H9 (cell line): ENCODE measurements at regions not wholly inside any gene's neighbourhood (a gene's known extent, or its start where the extent isn't known, plus 50 kb on each side); places are given as distances from the start of the nearest gene placed in this dataset.

Experiments used
- DNase-seq: peaks from one replicate; pipeline ENCODE4 v3.0.0-alpha.2; 2017
- H2AFZ ChIP-seq: one replicate; pipeline ENCODE4 v1.6.1; 2013; ENCODE audit warnings: mild to moderate bottlenecking, low read length, control low read depth, moderate library complexity
- H2AK5ac ChIP-seq: 2 replicates; pipeline ENCODE4 v1.6.1; 2013; ENCODE audit warnings: low read length, control low read depth, mixed read lengths; ENCODE audit not compliant: insufficient read length
- H2BK120ac ChIP-seq: one replicate; pipeline ENCODE4 v1.6.1; 2013; ENCODE audit warnings: low read depth, mild to moderate bottlenecking, low read length, control low read depth, inconsistent platforms; ENCODE audit not compliant: poor library complexity, severe bottlenecking
- H2BK12ac ChIP-seq: 2 replicates; pipeline ENCODE4 v1.6.1; 2013; ENCODE audit warnings: low read length, control low read depth, mixed read lengths, low read depth; ENCODE audit not compliant: insufficient read length
- H2BK15ac ChIP-seq: 2 replicates; pipeline ENCODE4 v1.6.1; 2013; ENCODE audit warnings: low read depth, low read length, control low read depth
- H2BK20ac ChIP-seq: one replicate; pipeline ENCODE4 v1.6.1; 2013; ENCODE audit warnings: low read depth, mild to moderate bottlenecking, low read length, control low read depth, inconsistent platforms; ENCODE audit not compliant: poor library complexity, severe bottlenecking
- H2BK5ac ChIP-seq: 2 replicates; pipeline ENCODE4 v1.6.1; 2013; ENCODE audit warnings: low read length, control low read depth, mixed read lengths; ENCODE audit not compliant: insufficient read length
- H3K14ac ChIP-seq: 2 replicates; pipeline ENCODE4 v1.6.1; 2013; ENCODE audit warnings: low read length, control low read depth; ENCODE audit not compliant: insufficient read depth
- H3K18ac ChIP-seq: 2 replicates; pipeline ENCODE4 v1.6.1; 2013; ENCODE audit warnings: low read depth, mild to moderate bottlenecking, mixed read lengths, low read length, control low read depth; ENCODE audit not compliant: insufficient read length
- H3K23ac ChIP-seq: 2 replicates; pipeline ENCODE4 v1.6.1; 2013; ENCODE audit warnings: low read length, control low read depth, mixed read lengths, low read depth; ENCODE audit not compliant: insufficient read length
- H3K23me2 ChIP-seq: 2 replicates; pipeline ENCODE4 v1.6.1; 2013; ENCODE audit warnings: low read depth, mild to moderate bottlenecking, mixed read lengths, low read length, control low read depth; ENCODE audit not compliant: insufficient read length, poor library complexity, severe bottlenecking
- H3K27ac ChIP-seq: 2 replicates; pipeline ENCODE4 v1.5.1; 2013; ENCODE audit warnings: low read length, control low read depth, mixed read lengths, low read depth; ENCODE audit not compliant: insufficient read length
- H3K27me3 ChIP-seq: 2 replicates; pipeline ENCODE4 v1.6.1; 2013; ENCODE audit warnings: low read length, control low read depth, inconsistent platforms; ENCODE audit not compliant: insufficient read depth
- H3K4ac ChIP-seq: 2 replicates; pipeline ENCODE4 v1.6.1; 2013; ENCODE audit warnings: low read depth, mild to moderate bottlenecking, control low read depth, inconsistent platforms, low read length, moderate library complexity
- H3K4me1 ChIP-seq: 2 replicates; pipeline ENCODE4 v1.6.1; 2013; ENCODE audit warnings: low read length, control low read depth, inconsistent platforms; ENCODE audit not compliant: insufficient read depth
- H3K4me2 ChIP-seq: 2 replicates; pipeline ENCODE4 v1.6.1; 2013; ENCODE audit warnings: low read length, control low read depth, mixed read lengths; ENCODE audit not compliant: insufficient read length, insufficient read depth
- H3K56ac ChIP-seq: 2 replicates; pipeline ENCODE4 v1.6.1; 2013; ENCODE audit warnings: low read depth, mild to moderate bottlenecking, mixed read lengths, low read length, control low read depth; ENCODE audit not compliant: insufficient read length
- H3K79me1 ChIP-seq: 2 replicates; pipeline ENCODE4 v1.6.1; 2013; ENCODE audit warnings: low read depth, mild to moderate bottlenecking, moderate library complexity, low read length, control low read depth, inconsistent platforms; ENCODE audit not compliant: insufficient read depth, poor library complexity, severe bottlenecking
- H3K79me2 ChIP-seq: 2 replicates; pipeline ENCODE4 v1.6.1; 2013; ENCODE audit warnings: low read length, control low read depth, inconsistent platforms; ENCODE audit not compliant: insufficient read depth
- H3K9ac ChIP-seq: 2 replicates; pipeline ENCODE4 v1.6.1; 2013; ENCODE audit warnings: low read length, control low read depth, mixed read lengths; ENCODE audit not compliant: insufficient read length; ENCODE audit errors: extremely low read depth
- H3K9me3 ChIP-seq: one replicate; pipeline ENCODE4 v1.6.1; 2013; ENCODE audit warnings: low read depth, low read length, inconsistent platforms; ENCODE audit not compliant: control insufficient read depth
- H3T11ph ChIP-seq: one replicate; pipeline ENCODE4 v1.6.1; 2013; ENCODE audit warnings: mild to moderate bottlenecking, low read length, control low read depth, inconsistent platforms
- H4K20me1 ChIP-seq: one replicate; pipeline ENCODE4 v1.6.1; 2013; ENCODE audit not compliant: control insufficient read depth, insufficient read length, insufficient read depth
- H4K5ac ChIP-seq: 2 replicates; pipeline ENCODE4 v1.6.1; 2013; ENCODE audit warnings: low read depth, mild to moderate bottlenecking, mixed read lengths, low read length, control low read depth; ENCODE audit not compliant: insufficient read length
- H4K8ac ChIP-seq: replicated peaks from 2 replicates; pipeline ENCODE4 v1.6.1; 2013; ENCODE audit warnings: low read length, control low read depth, mixed read lengths, low read depth; ENCODE audit not compliant: insufficient read length
- H4K91ac ChIP-seq: 2 replicates; pipeline ENCODE4 v1.6.1; 2013; ENCODE audit warnings: low read depth, mild to moderate bottlenecking, moderate library complexity, mixed read lengths, low read length, control low read depth; ENCODE audit not compliant: insufficient read length
- H3K27ac Mint-ChIP-seq, 3 experiments: 2 replicates in 2 of 3; 3 replicates in 1 of 3; pipeline ENCODE4 v1.8.0; 2020 to 2021; ENCODE audit warnings: mixed read lengths in 3 of 3, mild to moderate bottlenecking in 1 of 3, moderate library complexity in 1 of 3
- H3K27me3 Mint-ChIP-seq: 2 replicates; pipeline ENCODE4 v1.8.0; 2021; ENCODE audit warnings: low read depth, mild to moderate bottlenecking, moderate library complexity, mixed read lengths
- H3K36me3 Mint-ChIP-seq, 3 experiments: 2 replicates in 2 of 3; 3 replicates in 1 of 3; pipeline ENCODE4 v1.8.0; 2020 to 2021; ENCODE audit warnings: low read depth in 3 of 3, mixed read lengths in 3 of 3; ENCODE audit not compliant: insufficient read depth in 1 of 3
- H3K4me1 Mint-ChIP-seq, 2 experiments: 2 replicates each; pipeline ENCODE4 v1.8.0; 2020; ENCODE audit warnings: mixed read lengths in 2 of 2
- H3K4me3 Mint-ChIP-seq, 2 experiments: 2 replicates in 1 of 2; 3 replicates in 1 of 2; pipeline ENCODE4 v1.8.0; 2020 to 2021; ENCODE audit warnings: mild to moderate bottlenecking in 2 of 2, mixed read lengths in 2 of 2, moderate library complexity in 1 of 2
- H3K9me3 Mint-ChIP-seq, 2 experiments: 2 replicates in 1 of 2; 3 replicates in 1 of 2; pipeline ENCODE4 v1.8.0; 2020; ENCODE audit warnings: mild to moderate bottlenecking in 2 of 2, mixed read lengths in 2 of 2, moderate library complexity in 1 of 2
- CTCF ChIP-seq: fragments of 200-600 bp; sonication (generic); conservative IDR thresholded peaks from 3 replicates; pipeline ENCODE4 v1.8.0; 2021; ENCODE audit warnings: antibody characterized with exemption, mild to moderate bottlenecking
- WGBS: extraction: QIAGEN DNeasy Blood & Tissue Kit; methylation state at CpG from one replicate; pipeline ENCODE4 v1.1.7; 2013; ENCODE audit warnings: missing lambda C conversion rate, low lambda C conversion rate, mixed read lengths; ENCODE audit not compliant: insufficient read length; ENCODE audit errors: extremely low coverage; 5-methylcytosine and 5-hydroxymethylcytosine counted together

- TF ChIP-seq CTCF: no peak
- Histone ChIP-seq H4K91ac (no peak overlapping the region), H3K9me3 (peaks cover 5% of the 10 kb centered on the region), H4K20me1 (no peaks in the 10 kb centered on the region), H3K79me2 (no peaks in the 10 kb centered on the region), H2BK20ac (no peak overlapping the region), H3K4me1 (no peaks in the 10 kb centered on the region), H2AK5ac (no peak overlapping the region), H2BK15ac (no peak overlapping the region), H3K23ac (no peak overlapping the region), H3K18ac (no peak overlapping the region), H3K23me2 (no peaks in the 10 kb centered on the region), H2BK5ac (no peak overlapping the region), H4K8ac (no peak overlapping the region), H3K27me3 (no peaks in the 10 kb centered on the region), H3K9ac (no peak overlapping the region), H3K56ac (no peak overlapping the region), H2BK12ac (no peak overlapping the region), H3K27ac (no peak overlapping the region), H3T11ph (no peak overlapping the region), H3K4ac (no peak overlapping the region), H2AFZ (no peak overlapping the region), H3K4me2 (no peak overlapping the region), H2BK120ac (no peak overlapping the region), H3K79me1 (no peaks in the 10 kb centered on the region), H3K14ac (no peak overlapping the region; the same call in 1 of the 2 replicates), H4K5ac (no peak overlapping the region)
- Mint-ChIP-seq H3K27ac (no peak overlapping the region), H3K27me3 (peaks cover 7% of the 10 kb centered on the region), H3K4me3 (no peak overlapping the region), H3K9me3 (peaks cover 7 to 11% of the 10 kb centered on the region in 2 experiments), H3K36me3 (peaks cover 2 to 8% (median 4%) of the 10 kb centered on the region in 3 experiments; a peak in 6 of 7 replicates), H3K4me1 (peaks cover 4 to 9% of the 10 kb centered on the region in 2 experiments; a peak in 3 of 4 replicates)
- DNase-seq: no peak
- no CpG with 5 or more reads among the region's 40 CpGs for WGBS
Measured at GRCh38 chr22:48333816-48334735, 1493.6 kb downstream of the BRD1 start.
